ENCODE measurements at regions not wholly inside any gene's neighbourhood (a gene's known extent, or its start where the extent isn't known, plus 50 kb on each side); places are given as distances from the start of the nearest gene placed in this dataset.

- no peak for DNase-seq (ENCODE audit: extremely low spot score)
- POLR2A ChIA-PET: no interaction called here
- no peak for TF ChIP-seq LEF1 (IDR thresholded peaks at IDR 0.05; ENCODE audit: borderline replicate concordance)
- no peak for TF ChIP-seq ZNF384 (IDR thresholded peaks at IDR 0.05)
- TF ChIP-seq TARDBP (IDR thresholded peaks at IDR 0.05): no peak
- TF ChIP-seq SUZ12 (IDR thresholded peaks at IDR 0.05): no peak
- TF ChIP-seq FOXA1 (IDR thresholded peaks at IDR 0.05): no peak
- no peak for TF ChIP-seq CTBP1 (IDR thresholded peaks at IDR 0.05; ENCODE audit: borderline replicate concordance)
- CTCF ChIA-PET: no interaction called here
Measured at GRCh38 chr2:76283350-76283749, 572.6 kb upstream of the GCFC2 start.

- ChIA-PET POLR2A (no interaction called here), CTCF (no interaction called here)
- TF ChIP-seq ARNT (IDR thresholded peaks at IDR 0.05): no peak
- TF ChIP-seq SUZ12 (IDR thresholded peaks at IDR 0.05): no peak
- no peak for TF ChIP-seq BHLHE40 (IDR thresholded peaks at IDR 0.05; ENCODE audit: borderline replicate concordance)
- no peak for TF ChIP-seq FOXK2 (IDR thresholded peaks at IDR 0.05)
- TF ChIP-seq LEF1 (IDR thresholded peaks at IDR 0.05; ENCODE audit: borderline replicate concordance): no peak
- no peak for TF ChIP-seq FOXA1 (IDR thresholded peaks at IDR 0.05)
- no peak for TF ChIP-seq SP1 (IDR thresholded peaks at IDR 0.05)
- TF ChIP-seq ELF4 (IDR thresholded peaks at IDR 0.05): no peak
- TF ChIP-seq L3MBTL2 (conservative IDR thresholded peaks at IDR 0.05): no peak
- no peak for TF ChIP-seq NFRKB (IDR thresholded peaks at IDR 0.05)
- no peak for TF ChIP-seq PKNOX1 (IDR thresholded peaks at IDR 0.05)
- no peak for TF ChIP-seq TARDBP (IDR thresholded peaks at IDR 0.05)
- no peak for TF ChIP-seq HDGF (IDR thresholded peaks at IDR 0.05; ENCODE audit: borderline replicate concordance)
- no peak for DNase-seq (ENCODE audit: extremely low spot score)
Measured at GRCh38 chr2:76281156-76281841, 570.6 kb upstream of the GCFC2 start.

GRCh38 chr2:76280686-76281085 lies 570.0 kb upstream of the GCFC2 start:
- CTCF ChIA-PET: no interaction called here
- POLR2A ChIA-PET: no interaction called here
- TF ChIP-seq ZNF384 (IDR thresholded peaks at IDR 0.05): no peak
- no peak for TF ChIP-seq SP1 (IDR thresholded peaks at IDR 0.05)
- DNase-seq (ENCODE audit: extremely low spot score): no peak

- ChIA-PET POLR2A (no interaction called here), CTCF (interaction anchor here (0.5 kb wide), 1 partner anchor 14 kb away, joined by 3 read pairs; no protein-coding TSS in a partner anchor)
- TF ChIP-seq HDGF (IDR thresholded peaks at IDR 0.05; ENCODE audit: borderline replicate concordance) (no peak), SUZ12 (IDR thresholded peaks at IDR 0.05) (no peak), PKNOX1 (IDR thresholded peaks at IDR 0.05) (no peak), L3MBTL2 (conservative IDR thresholded peaks at IDR 0.05) (no peak), FOXM1 (IDR thresholded peaks at IDR 0.05; ENCODE audit: borderline replicate concordance) (no peak), ZNF384 (IDR thresholded peaks at IDR 0.05) (no peak), FOXA1 (IDR thresholded peaks at IDR 0.05) (no peak), SP1 (IDR thresholded peaks at IDR 0.05) (no peak), ARNT (IDR thresholded peaks at IDR 0.05) (no peak), TARDBP (IDR thresholded peaks at IDR 0.05) (no peak), NFRKB (IDR thresholded peaks at IDR 0.05) (no peak), BHLHE40 (IDR thresholded peaks at IDR 0.05; ENCODE audit: borderline replicate concordance) (no peak)
- no peak for DNase-seq (ENCODE audit: extremely low spot score)
Measured at GRCh38 chr2:76279142-76279541, 568.4 kb upstream of the GCFC2 start.

GRCh38 chr2:76275788-76276187 lies 565.1 kb upstream of the GCFC2 start:
- no peak for DNase-seq (ENCODE audit: extremely low spot score)
- TF ChIP-seq SP1 (IDR thresholded peaks at IDR 0.05) (no peak), PKNOX1 (IDR thresholded peaks at IDR 0.05) (no peak), BHLHE40 (IDR thresholded peaks at IDR 0.05; ENCODE audit: borderline replicate concordance) (no peak), L3MBTL2 (conservative IDR thresholded peaks at IDR 0.05) (no peak), ELF4 (IDR thresholded peaks at IDR 0.05) (no peak), HDGF (IDR thresholded peaks at IDR 0.05; ENCODE audit: borderline replicate concordance) (no peak), ARNT (IDR thresholded peaks at IDR 0.05) (no peak), FOXM1 (IDR thresholded peaks at IDR 0.05; ENCODE audit: borderline replicate concordance) (no peak), LEF1 (IDR thresholded peaks at IDR 0.05; ENCODE audit: borderline replicate concordance) (no peak), TARDBP (IDR thresholded peaks at IDR 0.05) (no peak), SUZ12 (IDR thresholded peaks at IDR 0.05) (no peak), NFRKB (IDR thresholded peaks at IDR 0.05) (no peak), CTBP1 (IDR thresholded peaks at IDR 0.05; ENCODE audit: borderline replicate concordance) (no peak), FOXA1 (IDR thresholded peaks at IDR 0.05) (no peak), FOXK2 (IDR thresholded peaks at IDR 0.05) (no peak), ZNF384 (IDR thresholded peaks at IDR 0.05) (no peak)
- ChIA-PET POLR2A (no interaction called here), CTCF (no interaction called here)

GRCh38 chr2:76274676-76275075 lies 564.0 kb upstream of the GCFC2 start:
- no peak for DNase-seq (ENCODE audit: extremely low spot score)
- ChIA-PET POLR2A (no interaction called here), CTCF (interaction anchor here (0.6 kb wide), 1 partner anchor 501 kb away, joined by 3 read pairs; no protein-coding TSS in a partner anchor)
- TF ChIP-seq PKNOX1 (IDR thresholded peaks at IDR 0.05) (no peak), LEF1 (IDR thresholded peaks at IDR 0.05; ENCODE audit: borderline replicate concordance) (no peak), FOXK2 (IDR thresholded peaks at IDR 0.05) (no peak)
